Fibroblast of skin of right quadriceps (primary cell): ENCODE measurements at regions not wholly inside any gene's neighbourhood (a gene's known extent, or its start where the extent isn't known, plus 50 kb on each side); places are given as distances from the start of the nearest gene placed in this dataset.

Experiments
- DNase-seq: peaks from one replicate; pipeline ENCODE4 v3.0.0-alpha.2; 2013

GRCh38 chr3:159832024-159832423 lies 156.6 kb upstream of the IL12A start:
- DNase-seq = no peak

DNA sequence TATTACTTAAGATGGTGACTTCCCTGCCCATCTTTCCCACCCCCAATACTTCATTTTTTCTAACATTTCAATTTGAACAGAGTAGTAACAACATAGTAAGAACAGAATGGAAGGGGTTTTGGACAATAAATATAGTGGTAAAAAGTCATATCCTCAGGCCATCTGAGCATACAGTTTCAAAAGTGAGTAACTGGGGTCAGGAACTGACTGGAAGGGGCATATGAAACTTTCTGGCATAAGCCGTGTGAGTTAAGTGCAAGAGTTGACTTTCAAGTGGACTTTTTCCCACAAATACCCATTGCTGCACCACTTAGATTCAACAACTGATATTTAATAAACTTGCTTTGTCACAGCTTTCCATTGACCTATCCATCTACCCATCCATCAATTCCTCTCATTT lies 153.5 kb upstream of the IL12A start:
- DNase-seq = no peak

GRCh38 chr3:159837725-159838124 lies 150.9 kb upstream of the IL12A start:
- peak; percentile 17 for DNase-seq

DNA sequence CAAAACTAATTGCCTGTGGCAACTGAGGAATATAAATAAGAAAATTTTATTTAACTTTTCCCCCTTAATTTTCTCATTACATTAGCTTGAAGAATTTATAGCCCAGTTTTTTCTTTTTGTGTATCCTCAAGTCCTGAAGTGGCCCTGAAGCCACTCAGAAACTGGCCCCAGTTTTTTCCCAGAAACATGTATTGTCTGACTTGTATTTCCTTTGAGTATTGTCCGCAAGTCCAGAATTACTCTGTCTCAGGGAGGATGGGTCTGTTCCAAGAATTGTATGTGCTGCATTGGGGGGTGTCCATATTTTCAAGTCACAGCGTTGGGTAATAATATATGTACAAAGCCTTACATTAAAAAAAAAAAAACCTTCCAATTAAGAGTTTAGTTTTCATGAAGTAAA lies 149.7 kb upstream of the IL12A start:
- no peak for DNase-seq

DNA sequence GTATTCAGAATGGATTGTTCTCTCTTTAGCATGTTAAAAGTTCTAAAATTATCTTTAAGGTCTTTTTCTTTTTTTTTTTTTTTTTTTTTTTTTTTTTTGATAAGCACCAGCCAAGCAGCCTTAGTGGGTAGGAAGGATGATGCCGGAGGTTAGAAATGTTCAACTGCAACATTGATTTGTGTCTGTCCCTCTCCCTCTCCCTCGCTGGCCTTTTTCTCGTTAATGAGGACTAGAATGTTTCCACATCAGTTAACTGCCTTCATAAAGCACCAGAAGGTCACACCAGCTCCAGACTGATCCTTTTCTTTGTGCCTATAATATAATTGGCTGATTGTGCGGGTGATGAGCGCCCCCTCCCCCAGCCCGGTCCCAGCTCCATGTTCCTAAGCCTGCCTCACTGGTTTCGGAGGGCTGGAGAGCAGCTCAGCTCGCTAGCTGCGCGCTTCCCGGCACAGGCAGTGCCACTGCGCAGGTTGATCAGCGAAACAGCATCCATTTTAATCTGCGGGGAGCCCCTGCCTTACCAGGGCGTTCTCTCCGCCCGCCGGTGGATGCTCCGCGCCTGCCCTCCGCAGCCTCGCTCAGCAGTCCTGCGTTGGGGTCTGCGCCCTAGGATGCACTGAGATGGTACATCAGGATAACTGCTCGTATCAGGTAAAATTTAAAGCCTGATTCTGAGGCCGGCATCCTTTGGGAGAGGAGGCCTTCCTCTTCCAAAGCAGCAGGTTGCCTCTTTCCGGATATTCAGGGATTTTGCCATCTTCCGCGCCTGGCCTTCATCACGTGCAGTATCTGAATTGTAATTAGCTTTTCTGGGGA lies 148.9 kb upstream of the IL12A start, which contains the start of gene SCHIP1:
Gene SCHIP1, plus strand, starts transcription at position 301 of the 819 bp plus-strand sequence.
- peak; percentile 20 for DNase-seq

GRCh38 chr3:159840703-159841299 lies 147.8 kb upstream of the IL12A start:
- DNase-seq = no peak

- DNase-seq = no peak
Measured at GRCh38 chr3:159841766-159842165, 146.9 kb upstream of the IL12A start.

- DNase-seq = peak; percentile 35
Measured at GRCh38 chr3:159843840-159844730, 144.6 kb upstream of the IL12A start.

DNA sequence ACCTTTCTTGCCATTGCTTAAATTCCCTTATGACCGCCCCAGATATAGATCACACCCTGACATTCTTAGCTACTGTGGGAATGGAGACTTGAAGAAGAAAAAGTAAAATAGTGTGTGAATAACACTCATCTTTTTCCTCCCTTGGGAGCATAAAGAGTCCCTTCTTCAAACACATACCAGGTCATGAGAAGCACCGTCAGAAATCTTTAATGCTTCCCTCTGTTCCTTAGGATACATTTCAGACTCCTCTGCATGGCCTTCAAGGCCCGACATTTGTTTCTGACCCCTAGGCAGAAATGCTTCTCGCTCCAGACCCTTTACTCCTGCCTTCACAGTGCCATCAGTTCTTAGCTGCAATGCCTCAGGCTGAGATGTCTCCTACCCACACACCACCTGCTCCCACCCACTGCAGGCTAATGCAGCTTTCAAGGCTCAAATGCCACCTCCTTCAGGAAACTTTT lies 143.8 kb upstream of the IL12A start:
- no peak for DNase-seq

GRCh38 chr3:159845737-159846136 lies 142.9 kb upstream of the IL12A start:
- DNase-seq = no peak

- DNase-seq = no peak
Measured at GRCh38 chr3:159846255-159846654, 142.4 kb upstream of the IL12A start.

- no peak for DNase-seq
Measured at GRCh38 chr3:159848348-159849118, 140.1 kb upstream of the IL12A start.

DNA sequence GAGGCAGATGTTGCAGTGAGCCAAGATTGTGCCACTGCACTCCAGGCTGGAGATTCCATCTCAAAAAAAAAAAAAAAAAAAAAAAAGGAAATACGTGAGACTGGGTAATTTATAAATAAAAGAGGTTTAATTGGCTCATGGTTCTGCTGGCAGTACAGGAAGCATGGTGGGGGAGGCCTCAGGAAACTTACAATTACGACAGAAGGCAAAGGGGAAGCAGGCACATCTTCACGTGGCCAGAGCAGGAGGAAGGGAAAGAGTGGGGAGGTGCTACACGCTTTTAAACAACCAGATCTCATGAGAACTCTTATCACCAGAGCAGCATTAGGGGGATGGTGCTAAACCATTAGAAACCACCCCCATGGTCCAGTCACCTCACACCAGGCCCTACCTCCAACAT lies 138.2 kb upstream of the IL12A start:
- no peak for DNase-seq

- DNase-seq = no peak
Measured at GRCh38 chr3:159852266-159852665, 136.4 kb upstream of the IL12A start.

GRCh38 chr3:159852821-159853505 lies 135.7 kb upstream of the IL12A start:
- DNase-seq = peak; percentile 55

GRCh38 chr3:159853506-159853864 lies 135.2 kb upstream of the IL12A start:
- no peak for DNase-seq

DNA sequence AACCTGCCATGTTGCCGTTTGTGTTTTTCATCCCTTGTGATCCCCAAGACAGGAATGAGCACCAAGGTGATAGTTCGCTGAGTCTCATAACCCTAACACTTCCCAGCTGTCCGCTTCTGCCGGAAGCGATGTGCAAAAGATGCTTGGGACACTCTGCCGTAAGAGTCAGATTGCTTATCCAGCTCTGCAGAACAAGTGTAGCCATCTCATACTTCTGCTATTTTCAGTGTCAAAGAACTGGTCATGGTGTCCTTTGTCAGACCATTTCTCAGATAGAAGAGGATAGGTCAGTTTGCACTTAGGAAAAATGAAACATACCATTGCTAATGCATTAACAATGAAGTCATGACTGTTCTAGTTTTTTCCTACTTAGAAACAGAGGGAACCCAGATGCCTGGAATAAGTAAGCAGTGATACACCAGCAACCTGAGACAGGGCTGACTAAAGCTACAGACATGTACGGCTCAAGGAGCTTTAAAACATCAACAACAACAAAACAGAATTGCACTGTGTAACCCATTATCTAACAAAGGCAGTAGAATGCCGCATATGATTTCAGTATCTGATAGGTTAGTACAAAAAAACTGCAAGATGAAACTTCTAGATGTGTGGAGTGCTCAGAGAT lies 134.0 kb upstream of the IL12A start:
- DNase-seq = peak; percentile 93

GRCh38 chr3:159855599-159856346 lies 132.9 kb upstream of the IL12A start:
- DNase-seq = peak; percentile 38

DNA sequence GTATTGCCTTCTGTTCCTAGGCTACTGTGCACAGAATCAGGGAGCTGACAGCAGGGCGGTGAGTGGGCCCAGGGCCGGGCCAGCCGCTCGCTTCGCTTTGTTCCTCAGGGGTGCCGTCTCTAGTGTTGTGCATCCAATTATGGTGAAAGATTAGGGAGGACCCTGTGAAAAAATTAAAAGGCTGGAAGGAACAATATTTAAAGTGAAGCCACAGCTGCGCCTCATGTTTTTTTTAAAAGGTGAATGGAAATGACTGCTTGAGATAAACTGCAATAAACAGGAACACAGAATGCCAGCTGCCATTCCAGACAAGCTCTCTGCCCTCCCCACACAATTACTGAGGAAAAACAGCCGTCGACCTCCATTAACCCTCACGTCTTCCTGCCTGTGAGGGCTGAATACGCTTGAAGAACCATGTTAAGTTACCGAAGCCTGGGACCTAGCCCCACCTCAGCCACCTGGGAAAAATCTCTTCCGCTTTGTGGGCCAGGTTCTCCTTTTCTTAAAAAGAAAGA lies 132.0 kb upstream of the IL12A start:
- no peak for DNase-seq

GRCh38 chr3:159857840-159858239 lies 130.8 kb upstream of the IL12A start:
- no peak for DNase-seq

GRCh38 chr3:159858650-159859049 lies 130.0 kb upstream of the IL12A start:
- no peak for DNase-seq
